ENCODE measurements at regions not wholly inside any gene's neighbourhood (a gene's known extent, or its start where the extent isn't known, plus 50 kb on each side); places are given as distances from the start of the nearest gene placed in this dataset.

DNA sequence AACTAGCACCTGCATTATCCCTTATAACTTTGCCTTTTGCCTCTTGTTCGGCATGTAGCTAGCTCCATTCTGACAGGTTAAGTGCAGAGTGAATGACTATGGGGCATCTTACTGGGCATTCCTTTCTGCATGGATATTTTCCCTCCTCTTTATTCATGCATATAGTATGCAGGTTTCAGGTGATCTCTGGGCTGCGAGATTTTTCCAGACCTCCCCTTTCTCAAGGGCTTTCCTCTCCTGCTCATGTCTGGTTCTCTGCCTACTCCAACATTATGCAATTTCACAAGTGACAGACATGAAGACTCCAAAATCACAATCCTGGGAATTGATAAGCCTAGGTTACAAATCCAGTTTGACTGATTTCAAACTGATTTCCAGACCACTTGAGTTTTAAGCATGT is 503.8 kb downstream of the NXPH1 start:
- TF ChIP-seq, protein P1, sequence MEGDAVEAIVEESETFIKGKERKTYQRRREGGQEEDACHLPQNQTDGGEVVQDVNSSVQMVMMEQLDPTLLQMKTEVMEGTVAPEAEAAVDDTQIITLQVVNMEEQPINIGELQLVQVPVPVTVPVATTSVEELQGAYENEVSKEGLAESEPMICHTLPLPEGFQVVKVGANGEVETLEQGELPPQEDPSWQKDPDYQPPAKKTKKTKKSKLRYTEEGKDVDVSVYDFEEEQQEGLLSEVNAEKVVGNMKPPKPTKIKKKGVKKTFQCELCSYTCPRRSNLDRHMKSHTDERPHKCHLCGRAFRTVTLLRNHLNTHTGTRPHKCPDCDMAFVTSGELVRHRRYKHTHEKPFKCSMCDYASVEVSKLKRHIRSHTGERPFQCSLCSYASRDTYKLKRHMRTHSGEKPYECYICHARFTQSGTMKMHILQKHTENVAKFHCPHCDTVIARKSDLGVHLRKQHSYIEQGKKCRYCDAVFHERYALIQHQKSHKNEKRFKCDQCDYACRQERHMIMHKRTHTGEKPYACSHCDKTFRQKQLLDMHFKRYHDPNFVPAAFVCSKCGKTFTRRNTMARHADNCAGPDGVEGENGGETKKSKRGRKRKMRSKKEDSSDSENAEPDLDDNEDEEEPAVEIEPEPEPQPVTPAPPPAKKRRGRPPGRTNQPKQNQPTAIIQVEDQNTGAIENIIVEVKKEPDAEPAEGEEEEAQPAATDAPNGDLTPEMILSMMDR (IDR thresholded peaks at IDR 0.05), result no peak
- no peaks in the 10 kb centered on the region for H3K4me1 ChIP-seq (ENCODE audit: low read depth)
- peaks cover 33% of the 10 kb centered on the region for H3K9me3 ChIP-seq
- no peaks in the 10 kb centered on the region for H3K36me3 ChIP-seq (ENCODE audit: low read depth)
- DNase-seq (no peak), ATAC-seq (no peak)
- no peak overlapping the region for H3K4me3 ChIP-seq
- intact Hi-C loops (cut with DNase I, micrococcal nuclease), result no loop called here

DNA sequence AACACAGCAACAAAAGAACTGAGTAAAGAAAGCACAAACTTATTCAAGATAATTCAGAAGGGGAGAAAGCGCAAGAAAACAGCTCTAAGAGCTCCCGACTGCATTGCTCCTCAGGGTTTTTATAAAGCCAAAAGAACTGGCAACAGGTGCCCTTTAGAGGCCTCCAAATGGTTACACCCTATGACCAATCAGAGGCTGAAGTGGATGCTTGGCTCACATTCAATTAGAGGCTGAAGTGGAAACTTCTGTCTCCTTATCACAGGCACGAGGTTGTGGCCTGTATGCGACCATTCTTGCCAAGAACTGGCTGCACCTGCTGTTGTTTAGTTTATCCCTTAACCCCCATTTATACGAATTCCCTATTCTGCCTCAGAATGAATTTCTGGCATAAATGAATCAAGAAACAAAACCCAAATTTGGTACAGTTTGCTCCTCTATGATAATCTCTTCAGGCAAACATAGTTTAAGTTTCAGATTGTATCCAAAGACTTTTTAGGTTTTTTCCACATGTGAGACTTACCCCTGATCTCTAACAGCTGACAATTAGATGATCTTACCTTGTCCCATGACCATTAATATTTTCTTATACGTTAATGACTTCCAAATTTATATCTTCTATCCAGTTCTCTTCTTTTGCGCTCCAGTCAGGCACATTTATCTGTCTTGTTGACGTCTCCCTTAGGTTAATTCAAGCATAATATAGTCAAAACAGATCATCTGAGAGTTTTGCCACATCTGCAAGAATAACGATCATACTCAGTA is 504.8 kb downstream of the NXPH1 start:
- ATAC-seq (no peak), DNase-seq (no peak)
- Histone ChIP-seq H3K9me3 (peaks cover 25% of the 10 kb centered on the region), H3K4me1 (ENCODE audit: low read depth) (no peaks in the 10 kb centered on the region), H3K4me3 (no peak overlapping the region), H3K36me3 (ENCODE audit: low read depth) (no peaks in the 10 kb centered on the region)
- intact Hi-C loops (cut with DNase I, micrococcal nuclease), result no loop called here
- TF ChIP-seq, protein P1 (IDR thresholded peaks at IDR 0.05), result no peak

DNA sequence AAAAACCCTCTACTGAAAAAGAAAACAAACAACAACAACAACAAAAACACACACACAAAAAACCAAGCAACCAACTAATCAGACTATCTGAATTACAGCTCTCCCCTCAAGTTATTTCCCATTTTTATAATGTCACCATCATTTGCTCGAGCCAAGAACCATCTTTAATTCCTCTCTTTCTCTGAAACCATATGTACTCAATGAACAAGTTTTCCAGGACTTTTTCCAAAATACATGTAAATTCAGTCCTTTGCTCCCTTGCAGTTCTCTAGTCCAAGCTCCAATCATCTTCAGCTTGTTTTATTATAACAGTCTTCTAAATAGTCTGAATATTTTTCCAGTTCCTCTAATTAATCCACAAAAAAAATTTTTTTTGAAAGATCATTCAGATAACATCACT is 506.0 kb downstream of the NXPH1 start:
- no peaks in the 10 kb centered on the region for H3K4me1 ChIP-seq (ENCODE audit: low read depth)
- no peak overlapping the region for H3K4me3 ChIP-seq
- TF ChIP-seq, protein P1 (IDR thresholded peaks at IDR 0.05), result no peak
- DNase-seq (no peak), ATAC-seq (no peak)
- intact Hi-C loops (cut with DNase I, micrococcal nuclease), result no loop called here
- H3K9me3 ChIP-seq, result peaks cover 26% of the 10 kb centered on the region
- H3K36me3 ChIP-seq (ENCODE audit: low read depth), result no peaks in the 10 kb centered on the region

DNA sequence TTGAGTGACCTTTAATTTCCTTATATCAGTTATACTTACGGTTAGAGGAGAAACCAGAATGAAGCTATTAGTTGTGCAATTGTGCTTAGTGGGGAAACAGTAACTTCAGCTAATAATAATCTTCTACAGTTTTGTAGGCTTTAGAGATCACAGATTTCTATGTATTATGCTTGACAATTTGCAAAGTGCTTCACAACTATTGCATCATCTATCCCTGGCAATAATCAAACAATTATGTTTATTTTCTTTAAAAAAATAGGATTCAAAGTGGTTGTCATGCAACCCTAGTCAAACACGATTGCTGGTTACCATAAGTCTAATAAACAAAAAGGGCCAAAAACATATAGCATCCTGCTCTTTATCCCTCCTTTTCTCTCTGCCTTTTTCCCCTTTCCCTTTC is 530.3 kb downstream of the NXPH1 start:
- Histone ChIP-seq H3K4me3 (no peak overlapping the region), H3K36me3 (ENCODE audit: low read depth) (no peaks in the 10 kb centered on the region), H3K9me3 (peaks cover 25% of the 10 kb centered on the region), H3K4me1 (ENCODE audit: low read depth) (no peaks in the 10 kb centered on the region)
- ATAC-seq (no peak), DNase-seq (no peak)
- intact Hi-C loops (cut with DNase I, micrococcal nuclease), result no loop called here
- TF ChIP-seq, protein P1 (IDR thresholded peaks at IDR 0.05), result no peak

DNA sequence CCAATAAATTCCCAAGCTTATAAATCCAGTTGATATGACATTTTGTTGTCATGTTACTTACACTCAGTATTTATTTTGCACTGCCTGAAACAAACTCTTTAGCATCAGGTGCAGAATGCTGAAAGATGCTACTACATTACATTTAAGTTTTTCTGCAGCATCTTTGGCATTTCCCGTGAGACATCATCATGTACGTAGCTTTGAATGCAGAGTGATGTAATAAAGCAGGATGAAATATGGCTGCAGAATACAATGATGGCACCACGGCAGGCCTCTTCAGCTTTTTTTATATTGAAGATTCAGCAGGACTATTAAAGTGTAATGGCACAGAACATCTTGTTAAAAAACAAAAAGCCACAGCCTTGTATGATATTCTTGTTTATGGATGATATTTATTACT is 531.8 kb downstream of the NXPH1 start:
- TF ChIP-seq, protein P1 (IDR thresholded peaks at IDR 0.05), result no peak
- intact Hi-C loops (cut with DNase I, micrococcal nuclease), result no loop called here
- peaks cover 23% of the 10 kb centered on the region for H3K9me3 ChIP-seq
- no peaks in the 10 kb centered on the region for H3K36me3 ChIP-seq (ENCODE audit: low read depth)
- ATAC-seq (no peak), DNase-seq (no peak)
- no peak overlapping the region for H3K4me3 ChIP-seq
- H3K4me1 ChIP-seq (ENCODE audit: low read depth), result no peaks in the 10 kb centered on the region
